CD14-positive monocyte (primary cell): ENCODE measurements at regions not wholly inside any gene's neighbourhood (a gene's known extent, or its start where the extent isn't known, plus 50 kb on each side); places are given as distances from the start of the nearest gene placed in this dataset.

Experiments
- DNase-seq, 3 donors: peaks; one replicate each; pipeline ENCODE4 v3.0.0-alpha.2; 2011 to 2022
- H2AFZ ChIP-seq: 2 replicates; pipeline ENCODE4 v1.6.0; 2012; ENCODE audit warnings: mild to moderate bottlenecking, low read depth, low read length, inconsistent platforms; ENCODE audit not compliant: insufficient read depth, poor library complexity, severe bottlenecking
- H3K27ac ChIP-seq, 2 donors: 1 replicate in 1 of 2; 2 replicates in 1 of 2; pipeline ENCODE4 v1.5.1; 2012 to 2013; ENCODE audit warnings: low read length in 2 of 2, control low read depth in 1 of 2, inconsistent platforms in 1 of 2, low read depth in 1 of 2, mild to moderate bottlenecking in 1 of 2
- H3K27me3 ChIP-seq, 2 donors: one replicate each; pipeline versions ENCODE4 v1.6.0 to v1.6.1; 2011 to 2013; ENCODE audit warnings: low read length in 2 of 2; ENCODE audit not compliant: control insufficient read depth in 2 of 2, insufficient read depth in 2 of 2
- H3K36me3 ChIP-seq, 2 donors: replicated peaks in 1 of 2; 1 replicate in 1 of 2; 2 replicates in 1 of 2; pipeline versions ENCODE4 v1.5.1 to v1.6.1; 2012 to 2013; ENCODE audit warnings: low read length in 2 of 2, control low read depth in 1 of 2, inconsistent platforms in 1 of 2, mild to moderate bottlenecking in 1 of 2; ENCODE audit not compliant: insufficient read depth in 2 of 2, control insufficient read depth in 1 of 2
- H3K4me1 ChIP-seq, 2 donors: 1 replicate in 1 of 2; 2 replicates in 1 of 2; pipeline versions ENCODE4 v1.5.1 to v1.6.1; 2012 to 2013; ENCODE audit warnings: low read length in 2 of 2, control low read depth in 1 of 2, inconsistent platforms in 1 of 2, mild to moderate bottlenecking in 1 of 2, moderate library complexity in 1 of 2; ENCODE audit not compliant: insufficient read depth in 2 of 2, control insufficient read depth in 1 of 2
- H3K4me2 ChIP-seq: replicated peaks from 2 replicates; pipeline ENCODE3; 2012; ENCODE audit warnings: low read length, moderate library complexity, mild to moderate bottlenecking; ENCODE audit not compliant: poor library complexity, severe bottlenecking; ENCODE audit errors: extremely low read depth
- H3K4me3 ChIP-seq, 3 experiments: fragments of 200-600 bp in 1 of 3; sonication (generic) in 1 of 3; replicated peaks in 1 of 3; 1 replicate in 2 of 3; 2 replicates in 1 of 3; pipeline ENCODE4 v1.5.1; 2011 to 2013; ENCODE audit warnings: low read length in 3 of 3, mild to moderate bottlenecking in 3 of 3, control low read depth in 2 of 3, low read depth in 2 of 3, inconsistent platforms in 1 of 3, moderate library complexity in 1 of 3
- H3K79me2 ChIP-seq: 2 replicates; pipeline ENCODE4 v1.6.0; 2012; ENCODE audit warnings: mild to moderate bottlenecking, control low read depth, inconsistent platforms, low read length, moderate library complexity; ENCODE audit not compliant: insufficient read depth
- H3K9ac ChIP-seq: 2 replicates; pipeline ENCODE4 v1.6.0; 2017; ENCODE audit warnings: low read length, mild to moderate bottlenecking; ENCODE audit not compliant: insufficient read depth, poor library complexity, severe bottlenecking
- H3K9me3 ChIP-seq, 2 donors: replicated peaks in 1 of 2; 1 replicate in 1 of 2; 2 replicates in 1 of 2; pipeline versions ENCODE4 v1.5.1 to v1.6.1; 2012 to 2013; ENCODE audit warnings: low read length in 2 of 2, control low read depth in 1 of 2; ENCODE audit not compliant: control insufficient read depth in 1 of 2, insufficient read depth in 1 of 2
- H4K20me1 ChIP-seq: 2 replicates; pipeline ENCODE4 v1.6.0; 2012; ENCODE audit warnings: mild to moderate bottlenecking, low read length, control low read depth, moderate library complexity; ENCODE audit not compliant: insufficient read depth
- H3K27ac Mint-ChIP-seq, 7 donors: one replicate each; pipeline ENCODE4 v1.8.0; 2020; ENCODE audit warnings: mild to moderate bottlenecking in 7 of 7, mixed read lengths in 7 of 7, moderate library complexity in 6 of 7, inconsistent platforms in 2 of 7
- H3K27me3 Mint-ChIP-seq, 3 donors: one replicate each; pipeline ENCODE4 v1.8.0; 2021 to 2022; ENCODE audit warnings: low read depth in 3 of 3, mild to moderate bottlenecking in 3 of 3, mixed read lengths in 3 of 3, moderate library complexity in 3 of 3, inconsistent platforms in 1 of 3
- H3K36me3 Mint-ChIP-seq, 2 donors: one replicate each; pipeline ENCODE4 v1.8.0; 2020; ENCODE audit warnings: mixed read lengths in 2 of 2, inconsistent platforms in 1 of 2, mild to moderate bottlenecking in 1 of 2
- H3K4me1 Mint-ChIP-seq: one replicate; pipeline ENCODE4 v1.8.0; 2020; ENCODE audit warnings: mild to moderate bottlenecking, mixed read lengths
- H3K4me3 Mint-ChIP-seq, 2 donors: one replicate each; pipeline ENCODE4 v1.8.0; 2020; ENCODE audit warnings: mild to moderate bottlenecking in 2 of 2, mixed read lengths in 2 of 2, moderate library complexity in 1 of 2
- H3K9me3 Mint-ChIP-seq, 7 donors: one replicate each; pipeline ENCODE4 v1.8.0; 2020 to 2022; ENCODE audit warnings: mixed read lengths in 7 of 7, mild to moderate bottlenecking in 6 of 7, moderate library complexity in 6 of 7, inconsistent platforms in 2 of 7
- WGBS: methylation state at CpG from one replicate; pipeline ENCODE4 v1.1.5; 2013; ENCODE audit warnings: missing lambda C conversion rate; ENCODE audit not compliant: insufficient coverage; 5-methylcytosine and 5-hydroxymethylcytosine counted together
- intact Hi-C, 2 donors: fragments of 100-400 bp; cut with micrococcal nuclease; formaldehyde crosslinking; loops; one replicate each; pipeline versions ENCODE4 v1.15.0 to v1.15.1; 2023
- TF ChIP-seq, protein P1 (sequence below): fragments of 200-600 bp; IDR thresholded peaks from one replicate; pipeline ENCODE4 v1.8.0; 2022; ENCODE audit warnings: antibody characterized with exemption, mild to moderate bottlenecking

GRCh38 chr7:13777242-13777641 lies 212.2 kb downstream of the ETV1 start:
- H3K9me3 Mint-ChIP-seq: peaks cover 0 to 6% (median 0%) of the 10 kb centered on the region in 7 donors
- intact Hi-C loops: no loop called here
- H3K27me3 Mint-ChIP-seq: no peaks in the 10 kb centered on the region
- DNase-seq: no peak
- no peak overlapping the region for H3K9ac ChIP-seq
- no peak overlapping the region for H3K4me2 ChIP-seq
- no peaks in the 10 kb centered on the region for H4K20me1 ChIP-seq
- no CpG with 5 or more reads among the region's 3 CpGs for WGBS
- no peak overlapping the region for H3K4me3 ChIP-seq
- H3K4me1 Mint-ChIP-seq: no peaks in the 10 kb centered on the region
- H3K36me3 ChIP-seq: no peaks in the 10 kb centered on the region
- no peaks in the 10 kb centered on the region for H3K27me3 ChIP-seq
- no peaks in the 10 kb centered on the region for H3K79me2 ChIP-seq
- H3K27ac Mint-ChIP-seq: no peak overlapping the region
- no peaks in the 10 kb centered on the region for H3K9me3 ChIP-seq
- H3K4me1 ChIP-seq: no peaks in the 10 kb centered on the region
- no peak overlapping the region for H2AFZ ChIP-seq
- TF ChIP-seq, protein P1, sequence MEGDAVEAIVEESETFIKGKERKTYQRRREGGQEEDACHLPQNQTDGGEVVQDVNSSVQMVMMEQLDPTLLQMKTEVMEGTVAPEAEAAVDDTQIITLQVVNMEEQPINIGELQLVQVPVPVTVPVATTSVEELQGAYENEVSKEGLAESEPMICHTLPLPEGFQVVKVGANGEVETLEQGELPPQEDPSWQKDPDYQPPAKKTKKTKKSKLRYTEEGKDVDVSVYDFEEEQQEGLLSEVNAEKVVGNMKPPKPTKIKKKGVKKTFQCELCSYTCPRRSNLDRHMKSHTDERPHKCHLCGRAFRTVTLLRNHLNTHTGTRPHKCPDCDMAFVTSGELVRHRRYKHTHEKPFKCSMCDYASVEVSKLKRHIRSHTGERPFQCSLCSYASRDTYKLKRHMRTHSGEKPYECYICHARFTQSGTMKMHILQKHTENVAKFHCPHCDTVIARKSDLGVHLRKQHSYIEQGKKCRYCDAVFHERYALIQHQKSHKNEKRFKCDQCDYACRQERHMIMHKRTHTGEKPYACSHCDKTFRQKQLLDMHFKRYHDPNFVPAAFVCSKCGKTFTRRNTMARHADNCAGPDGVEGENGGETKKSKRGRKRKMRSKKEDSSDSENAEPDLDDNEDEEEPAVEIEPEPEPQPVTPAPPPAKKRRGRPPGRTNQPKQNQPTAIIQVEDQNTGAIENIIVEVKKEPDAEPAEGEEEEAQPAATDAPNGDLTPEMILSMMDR: no peak
- no peaks in the 10 kb centered on the region for H3K36me3 Mint-ChIP-seq
- H3K4me3 Mint-ChIP-seq: no peak overlapping the region
- H3K27ac ChIP-seq: no peak overlapping the region

- Histone ChIP-seq H3K79me2 (no peaks in the 10 kb centered on the region), H3K9me3 (no peaks in the 10 kb centered on the region), H3K9ac (no peak overlapping the region), H2AFZ (no peak overlapping the region), H3K4me3 (no peak overlapping the region), H3K4me2 (no peak overlapping the region), H4K20me1 (no peaks in the 10 kb centered on the region), H3K4me1 (no peaks in the 10 kb centered on the region), H3K36me3 (no peaks in the 10 kb centered on the region), H3K27me3 (no peaks in the 10 kb centered on the region), H3K27ac (no peak overlapping the region)
- Mint-ChIP-seq H3K4me1 (no peaks in the 10 kb centered on the region), H3K36me3 (no peaks in the 10 kb centered on the region), H3K9me3 (peaks cover 0 to 5% (median 0%) of the 10 kb centered on the region in 7 donors), H3K27me3 (no peaks in the 10 kb centered on the region), H3K4me3 (no peak overlapping the region), H3K27ac (no peak overlapping the region)
- no peak for DNase-seq
- TF ChIP-seq, protein P1: no peak
- 87% methylated on average over 2 of the region's 2 CpGs for WGBS
- intact Hi-C loops: no loop called here
Measured at GRCh38 chr7:13778967-13779366, 210.5 kb downstream of the ETV1 start.
